H1 (cell line): ENCODE measurements at regions not wholly inside any gene's neighbourhood (a gene's known extent, or its start where the extent isn't known, plus 50 kb on each side); places are given as distances from the start of the nearest gene placed in this dataset.

Experiments used
- CTCF ChIA-PET: fragments of 300-600 bp; sonication (Branson Sonifier 250); formaldehyde crosslinking; loops from one replicate; lab custom pipeline; 2021; ENCODE audit not compliant: partially characterized antibody; lab: Charles Lee
- POLR2A ChIA-PET: fragments of 300-600 bp; sonication (Branson Sonifier 250); formaldehyde crosslinking; loops from one replicate; lab custom pipeline; 2021; ENCODE audit warnings: inconsistent platforms; ENCODE audit not compliant: partially characterized antibody; lab: Charles Lee
- DNase-seq, 2 experiments: peaks; one replicate each; pipeline versions ENCODE4 v3.0.0 to v3.0.0-alpha.2; 2010 to 2022; ENCODE audit warnings: low spot score in 2 of 2, low read depth in 1 of 2, mixed read lengths in 1 of 2
- FAIRE-seq: peaks from 2 replicates; lab custom pipeline; 2011; peaks lifted over from hg19 to GRCh38; lab: Jason Lieb, UNC
- H2AFZ ChIP-seq: 2 replicates; pipeline ENCODE4 v1.8.1; 2012; ENCODE audit warnings: low read length, inconsistent platforms
- H2AK5ac ChIP-seq: 2 replicates; pipeline ENCODE4 v1.6.1; 2013; ENCODE audit warnings: low read depth, low read length
- H2BK120ac ChIP-seq: replicated peaks from 2 replicates; pipeline ENCODE3; 2013; ENCODE audit warnings: low read depth, low read length, inconsistent platforms
- H2BK12ac ChIP-seq: 2 replicates; pipeline ENCODE4 v1.6.1; 2013; ENCODE audit warnings: low read depth, low read length
- H2BK15ac ChIP-seq: 2 replicates; pipeline ENCODE4 v1.6.1; 2013; ENCODE audit warnings: low read length
- H2BK20ac ChIP-seq: 2 replicates; pipeline ENCODE4 v1.6.1; 2013; ENCODE audit warnings: low read length
- H2BK5ac ChIP-seq: 2 replicates; pipeline ENCODE4 v1.6.1; 2013; ENCODE audit warnings: low read depth, low read length
- H3K14ac ChIP-seq: 2 replicates; pipeline ENCODE4 v1.6.1; 2013; ENCODE audit warnings: inconsistent platforms; ENCODE audit not compliant: insufficient read length
- H3K18ac ChIP-seq: 2 replicates; pipeline ENCODE4 v1.6.1; 2013; ENCODE audit warnings: low read length; ENCODE audit errors: extremely low read depth
- H3K23ac ChIP-seq: 2 replicates; pipeline ENCODE4 v1.6.1; 2013; ENCODE audit warnings: inconsistent platforms; ENCODE audit not compliant: insufficient read length
- H3K23me2 ChIP-seq: 2 replicates; pipeline ENCODE4 v1.6.1; 2013; ENCODE audit warnings: low read depth, low read length
- H3K27ac ChIP-seq: 2 replicates; pipeline ENCODE4 v1.6.1; 2011; ENCODE audit warnings: low read depth, low read length, inconsistent platforms
- H3K27me3 ChIP-seq, 4 experiments: replicated peaks in 1 of 4; 1 replicate in 1 of 4; 2 replicates in 3 of 4; pipeline versions ENCODE4 v1.6.1 to v1.8.1; 2011 to 2013; ENCODE audit warnings: low read length in 3 of 4, mild to moderate bottlenecking in 3 of 4, inconsistent platforms in 2 of 4, mixed read lengths in 2 of 4, moderate library complexity in 1 of 4; ENCODE audit not compliant: control insufficient read depth in 3 of 4, insufficient read depth in 3 of 4; ENCODE audit errors: extremely low read depth in 1 of 4
- H3K36me3 ChIP-seq, 4 experiments: 2 replicates each; pipeline versions ENCODE4 v1.6.1 to v1.8.1; 2011 to 2013; ENCODE audit warnings: mild to moderate bottlenecking in 4 of 4, low read length in 3 of 4, moderate library complexity in 2 of 4, control low read depth in 1 of 4, inconsistent platforms in 1 of 4; ENCODE audit not compliant: insufficient read depth in 4 of 4, control insufficient read depth in 2 of 4
- H3K4ac ChIP-seq: replicated peaks from 2 replicates; pipeline ENCODE3; 2013; ENCODE audit warnings: low read length, low read depth, mixed read lengths, inconsistent platforms; ENCODE audit not compliant: insufficient read length
- H3K4me1 ChIP-seq, 4 experiments: replicated peaks in 1 of 4; 1 replicate in 1 of 4; 2 replicates in 3 of 4; pipeline versions ENCODE4 v1.6.1 to v1.8.1; 2011 to 2013; ENCODE audit warnings: low read length in 3 of 4, inconsistent platforms in 2 of 4, mixed read lengths in 1 of 4; ENCODE audit not compliant: insufficient read depth in 4 of 4, control insufficient read depth in 3 of 4
- H3K4me2 ChIP-seq, 2 experiments: 2 replicates each; pipeline versions ENCODE4 v1.6.1 to v1.8.1; 2011 to 2013; ENCODE audit warnings: low read depth in 2 of 2, low read length in 2 of 2, control low read depth in 1 of 2, inconsistent platforms in 1 of 2, mild to moderate bottlenecking in 1 of 2; ENCODE audit not compliant: insufficient read depth in 1 of 2
- H3K4me3 ChIP-seq, 4 experiments: fragments of 200-600, 300-600 bp in 1 of 4; sonication (generic), shearing (Covaris generic), sonication (Bioruptor Twin) in 1 of 4; 2 replicates each; pipeline versions ENCODE4 v1.5.1 to v1.8.1; 2011 to 2016; ENCODE audit warnings: low read length in 4 of 4, low read depth in 3 of 4, control low read depth in 2 of 4, inconsistent platforms in 2 of 4, mild to moderate bottlenecking in 2 of 4, mixed read lengths in 1 of 4, moderate library complexity in 1 of 4; ENCODE audit not compliant: insufficient read depth in 2 of 4; ENCODE audit errors: extremely low read depth in 1 of 4
- H3K56ac ChIP-seq: replicated peaks from 2 replicates; pipeline ENCODE3; 2013; ENCODE audit warnings: low read depth, mild to moderate bottlenecking, mixed read lengths, low read length, inconsistent platforms; ENCODE audit not compliant: insufficient read length
- H3K79me1 ChIP-seq: 2 replicates; pipeline ENCODE4 v1.6.1; 2013; ENCODE audit warnings: low read depth, low read length, control low read depth
- H3K79me2 ChIP-seq, 2 experiments: 2 replicates each; pipeline versions ENCODE4 v1.6.1 to v1.8.1; 2012 to 2013; ENCODE audit warnings: low read length in 2 of 2, mild to moderate bottlenecking in 2 of 2, inconsistent platforms in 1 of 2; ENCODE audit not compliant: insufficient read depth in 2 of 2, control insufficient read depth in 1 of 2
- H3K9ac ChIP-seq, 4 experiments: replicated peaks in 1 of 4; 1 replicate in 1 of 4; 2 replicates in 3 of 4; pipeline versions ENCODE4 v1.6.1 to v1.8.1; 2011 to 2013; ENCODE audit warnings: low read depth in 3 of 4, low read length in 3 of 4, control low read depth in 2 of 4, mild to moderate bottlenecking in 2 of 4, moderate library complexity in 2 of 4, inconsistent platforms in 1 of 4; ENCODE audit errors: extremely low read depth in 1 of 4
- H3K9me3 ChIP-seq, 2 experiments: 2 replicates each; pipeline versions ENCODE4 v1.6.1 to v1.8.1; 2012 to 2013; ENCODE audit warnings: mild to moderate bottlenecking in 2 of 2, moderate library complexity in 2 of 2, control low read depth in 1 of 2, inconsistent platforms in 1 of 2, low read depth in 1 of 2, low read length in 1 of 2, mixed read lengths in 1 of 2; ENCODE audit not compliant: insufficient read depth in 2 of 2
- H4K20me1 ChIP-seq, 2 experiments: replicated peaks in 1 of 2; 2 replicates each; pipeline versions ENCODE3 to v1.8.1; 2011 to 2013; ENCODE audit warnings: inconsistent platforms in 2 of 2, low read length in 2 of 2, mild to moderate bottlenecking in 1 of 2; ENCODE audit not compliant: insufficient read depth in 2 of 2, control insufficient read depth in 1 of 2
- H4K5ac ChIP-seq: 2 replicates; pipeline ENCODE4 v1.6.1; 2013; ENCODE audit warnings: low read length, low read depth, mixed read lengths, inconsistent platforms; ENCODE audit not compliant: insufficient read length
- H4K8ac ChIP-seq: 2 replicates; pipeline ENCODE4 v1.8.0; 2013; ENCODE audit warnings: mild to moderate bottlenecking, moderate library complexity, low read length, inconsistent platforms; ENCODE audit not compliant: insufficient read depth; ENCODE audit errors: extremely low read depth
- H4K91ac ChIP-seq: replicated peaks from 2 replicates; pipeline ENCODE3; 2013; ENCODE audit warnings: low read length, mixed read lengths, inconsistent platforms; ENCODE audit not compliant: insufficient read length
- BACH1 ChIP-seq: IDR thresholded peaks from 2 replicates; pipeline ENCODE4 v1.6.1; 2012; ENCODE audit warnings: low read length, improper control_type of control experiment
- BRCA1 ChIP-seq: IDR thresholded peaks from 2 replicates; pipeline ENCODE4 v1.6.1; 2012; ENCODE audit warnings: low read depth, low read length, improper control_type of control experiment
- CBX8 ChIP-seq: fragments of 300-800, 300-1000 bp; sonication (generic); IDR thresholded peaks from 2 replicates; pipeline ENCODE4 v1.7.1; 2016; ENCODE audit warnings: low read depth, low read length, borderline replicate concordance
- CHD2 ChIP-seq: IDR thresholded peaks from 2 replicates; pipeline ENCODE4 v1.6.1; 2012; ENCODE audit warnings: low read length, improper control_type of control experiment
- EGR1 ChIP-seq: IDR thresholded peaks from 2 replicates; pipeline ENCODE4 v1.6.1; 2011; ENCODE audit warnings: low read depth, low read length, borderline replicate concordance
- HDAC6 ChIP-seq: IDR thresholded peaks from one replicate; pipeline ENCODE4 v1.7.1; 2012; ENCODE audit warnings: low read depth, mild to moderate bottlenecking, inconsistent platforms, low read length, moderate library complexity
- JUND ChIP-seq: IDR thresholded peaks from 2 replicates; pipeline ENCODE4 v1.6.1; 2011; ENCODE audit warnings: mild to moderate bottlenecking, improper control_type of control experiment, low read length
- NANOG ChIP-seq: IDR thresholded peaks from 2 replicates; pipeline ENCODE4 v1.6.1; 2011; ENCODE audit warnings: low read length, low read depth, mild to moderate bottlenecking, inconsistent platforms; ENCODE audit not compliant: insufficient read depth, poor library complexity, severe bottlenecking
- POLR2AphosphoS5 ChIP-seq: IDR thresholded peaks from 2 replicates; pipeline ENCODE4 v1.6.1; 2011; ENCODE audit warnings: low read depth, low read length
- RFX5 ChIP-seq: IDR thresholded peaks from 2 replicates; pipeline ENCODE4 v1.6.1; 2011; ENCODE audit warnings: low read depth, low read length, improper control_type of control experiment, borderline replicate concordance
- RNF2 ChIP-seq: fragments of 200-900, 300-1000 bp; sonication (generic); IDR thresholded peaks from 2 replicates; pipeline ENCODE4 v1.7.1; 2016; ENCODE audit warnings: borderline replicate concordance, low read depth, mild to moderate bottlenecking, antibody characterized with exemption, low read length; ENCODE audit not compliant: poor library complexity, severe bottlenecking; ENCODE audit errors: missing control alignments
- SUZ12 ChIP-seq: fragments of 200-600 bp; sonication (generic); IDR thresholded peaks from 2 replicates; pipeline ENCODE4 v1.6.1; 2012; ENCODE audit warnings: mild to moderate bottlenecking, inconsistent platforms, low read length, moderate library complexity, mixed read lengths
- TAF1 ChIP-seq: IDR thresholded peaks from 2 replicates; pipeline ENCODE4 v1.6.1; 2011; ENCODE audit warnings: mild to moderate bottlenecking, low read depth, low read length
- TCF12 ChIP-seq: IDR thresholded peaks from 2 replicates; pipeline ENCODE4 v1.6.1; 2011; ENCODE audit warnings: low read depth, mild to moderate bottlenecking, low read length
- YY1 ChIP-seq: IDR thresholded peaks from 2 replicates; pipeline ENCODE4 v1.6.1; 2011; ENCODE audit warnings: low read depth, mild to moderate bottlenecking, low read length
- WGBS, 2 experiments: shearing (Covaris generic) in 1 of 2; methylation state at CpG; one replicate each; pipeline versions ENCODE4 v1.1.6 to v1.1.7; 2013 to 2015; ENCODE audit warnings: low lambda C conversion rate in 2 of 2, mixed read lengths in 2 of 2, inconsistent platforms in 1 of 2, low coverage in 1 of 2, missing lambda C conversion rate in 1 of 2; ENCODE audit not compliant: insufficient replicate concordance in 2 of 2, insufficient coverage in 1 of 2, insufficient read length in 1 of 2; ENCODE audit errors: extremely low coverage in 1 of 2, missing lambda C conversion rate in 1 of 2; 5-methylcytosine and 5-hydroxymethylcytosine counted together
- TF ChIP-seq, protein P1 (sequence below): IDR thresholded peaks from 2 replicates; pipeline ENCODE4 v1.6.1; 2011; ENCODE audit warnings: low read depth, mild to moderate bottlenecking, low read length; ENCODE audit not compliant: insufficient read depth

DNA sequence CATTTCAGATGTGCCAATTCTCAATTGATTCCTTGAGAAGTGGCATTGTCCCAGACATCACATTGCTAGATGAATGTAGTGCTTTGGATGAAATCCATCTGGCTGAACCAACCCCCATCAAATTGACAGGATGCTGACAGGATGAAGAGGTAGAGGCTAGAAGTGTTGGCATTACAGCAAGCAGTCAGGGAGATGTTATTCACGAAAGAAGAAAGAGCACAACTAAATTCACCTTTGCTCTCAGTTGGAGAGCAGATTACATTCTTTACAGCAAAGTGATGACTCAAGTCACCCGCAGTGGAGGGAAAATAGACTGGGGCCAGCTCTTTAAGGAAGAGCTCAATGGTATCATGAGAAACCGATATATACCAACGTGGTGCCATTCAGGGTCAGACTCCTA lies 259.6 kb downstream of the C4orf33 start:
- H4K5ac ChIP-seq: no peak overlapping the region
- H4K8ac ChIP-seq: no peak overlapping the region
- H3K4me3 ChIP-seq: no peak overlapping the region
- H3K27me3 ChIP-seq: peaks cover 0 to 2% (median 0%) of the 10 kb centered on the region in 4 experiments; a peak in 1 of 7 replicates
- FAIRE-seq (no peak), DNase-seq (no peak)
- H3K4me2 ChIP-seq: no peak overlapping the region
- no peak overlapping the region for H3K27ac ChIP-seq
- WGBS, 2 experiments: 81% methylated on average over 4 of the region's 4 CpGs; no CpG with 5 or more reads in 1 of the 2 experiments
- no peaks in the 10 kb centered on the region for H3K79me1 ChIP-seq
- no peaks in the 10 kb centered on the region for H3K79me2 ChIP-seq
- H4K20me1 ChIP-seq: no peaks in the 10 kb centered on the region
- H3K9ac ChIP-seq: no peak overlapping the region
- H3K23me2 ChIP-seq: no peaks in the 10 kb centered on the region
- H2BK20ac ChIP-seq: no peak overlapping the region
- peaks cover 0 to 4% (median 1%) of the 10 kb centered on the region in 4 experiments; a peak in 2 of 7 replicates for H3K4me1 ChIP-seq
- H2BK120ac ChIP-seq: no peak overlapping the region
- H3K14ac ChIP-seq: no peak overlapping the region
- no peak overlapping the region for H2BK12ac ChIP-seq
- H3K18ac ChIP-seq: no peak overlapping the region
- H3K4ac ChIP-seq: no peak overlapping the region
- no peak overlapping the region for H3K56ac ChIP-seq
- no peaks in the 10 kb centered on the region for H3K9me3 ChIP-seq
- H4K91ac ChIP-seq: no peak overlapping the region
- H2BK15ac ChIP-seq: no peak overlapping the region
- H3K36me3 ChIP-seq: no peaks in the 10 kb centered on the region
- CTCF ChIA-PET: no interaction called here
- no peak overlapping the region for H2AK5ac ChIP-seq
- POLR2A ChIA-PET: no interaction called here
- H2BK5ac ChIP-seq: no peak overlapping the region
- H3K23ac ChIP-seq: no peak overlapping the region
- no peak overlapping the region for H2AFZ ChIP-seq
- TF ChIP-seq NANOG (no peak), CBX8 (no peak), RFX5 (no peak), HDAC6 (no peak), BRCA1 (no peak), TCF12 (no peak), POLR2AphosphoS5 (no peak), YY1 (no peak), SUZ12 (no peak), CHD2 (no peak), TAF1 (no peak), JUND (no peak), RNF2 (no peak), EGR1 (no peak), BACH1 (no peak)
- TF ChIP-seq, protein P1, sequence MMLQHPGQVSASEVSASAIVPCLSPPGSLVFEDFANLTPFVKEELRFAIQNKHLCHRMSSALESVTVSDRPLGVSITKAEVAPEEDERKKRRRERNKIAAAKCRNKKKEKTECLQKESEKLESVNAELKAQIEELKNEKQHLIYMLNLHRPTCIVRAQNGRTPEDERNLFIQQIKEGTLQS: no peak
